ENCODE measurements at regions not wholly inside any gene's neighbourhood (a gene's known extent, or its start where the extent isn't known, plus 50 kb on each side); places are given as distances from the start of the nearest gene placed in this dataset.
"Not testable (repeated sequence)": the region's sequence is repeated elsewhere in the genome, so short reads cannot be mapped to it uniquely, and the experiment has no call there.

- no peak for TF ChIP-seq CTCF (IDR thresholded peaks at IDR 0.05; ENCODE audit: borderline replicate concordance, insufficient read depth, low read depth, low read length)
- H3K4me3 ChIP-seq (ENCODE audit: low read depth, low read length): no peak overlapping the region
Observed at GRCh38 chr6:8943073-8943472, 507.7 kb upstream of the SLC35B3 start.

- no peak for TF ChIP-seq CTCF (IDR thresholded peaks at IDR 0.05; ENCODE audit: borderline replicate concordance, insufficient read depth, low read depth, low read length)
- H3K4me3 ChIP-seq (ENCODE audit: low read depth, low read length): no peak overlapping the region
Observed at GRCh38 chr6:8941577-8941976, 506.2 kb upstream of the SLC35B3 start.

- TF ChIP-seq CTCF (IDR thresholded peaks at IDR 0.05; ENCODE audit: borderline replicate concordance, insufficient read depth, low read depth, low read length): no peak
- no peak overlapping the region for H3K4me3 ChIP-seq (ENCODE audit: low read depth, low read length)
Observed at GRCh38 chr6:8940356-8940755, 505.0 kb upstream of the SLC35B3 start.

- TF ChIP-seq CTCF (IDR thresholded peaks at IDR 0.05; ENCODE audit: borderline replicate concordance, insufficient read depth, low read depth, low read length): no peak
- no peak overlapping the region for H3K4me3 ChIP-seq (ENCODE audit: low read depth, low read length)
Observed at GRCh38 chr6:8939615-8940014, 504.3 kb upstream of the SLC35B3 start.

- TF ChIP-seq CTCF (IDR thresholded peaks at IDR 0.05; ENCODE audit: borderline replicate concordance, insufficient read depth, low read depth, low read length): no peak
- H3K4me3 ChIP-seq (ENCODE audit: low read depth, low read length): no peak overlapping the region
Observed at GRCh38 chr6:8934318-8934717, 499.0 kb upstream of the SLC35B3 start.

- H3K4me3 ChIP-seq (ENCODE audit: low read depth, low read length): no peak overlapping the region
- no peak for TF ChIP-seq CTCF (IDR thresholded peaks at IDR 0.05; ENCODE audit: borderline replicate concordance, insufficient read depth, low read depth, low read length)
Observed at GRCh38 chr6:8930009-8930408, 494.7 kb upstream of the SLC35B3 start.

- not testable (repeated sequence) for H3K4me3 ChIP-seq (ENCODE audit: low read depth, low read length)
Observed at GRCh38 chr6:8920244-8920643, 484.9 kb upstream of the SLC35B3 start.

GRCh38 chr6:8918196-8918595, 482.9 kb upstream of the SLC35B3 start:
- H3K4me3 ChIP-seq (ENCODE audit: low read depth, low read length): no peak overlapping the region

More at GRCh38 chr6:8918196-8918595, 482.9 kb upstream of the SLC35B3 start:
- TF ChIP-seq CTCF (IDR thresholded peaks at IDR 0.05; ENCODE audit: borderline replicate concordance, insufficient read depth, low read depth, low read length): no peak
